Erythroblast (primary cell): ENCODE measurements at regions not wholly inside any gene's neighbourhood (a gene's known extent, or its start where the extent isn't known, plus 50 kb on each side); places are given as distances from the start of the nearest gene placed in this dataset.

ENCODE experiments used
- GATA1 ChIP-seq: IDR thresholded peaks from 2 replicates; pipeline ENCODE4 v1.6.1; 2011; ENCODE audit warnings: low read depth, mild to moderate bottlenecking, control low read depth, low read length, moderate library complexity
- POLR2A ChIP-seq: IDR thresholded peaks from 2 replicates; pipeline ENCODE4 v1.6.1; 2011; ENCODE audit warnings: mild to moderate bottlenecking, low read length

- TF ChIP-seq POLR2A = no peak
- TF ChIP-seq GATA1 = no peak
Measured at GRCh38 chr1:194233069-194233468, 1046.7 kb upstream of the B3GALT2 start.
